SK-N-SH (cell line): ENCODE measurements at regions not wholly inside any gene's neighbourhood (a gene's known extent, or its start where the extent isn't known, plus 50 kb on each side); places are given as distances from the start of the nearest gene placed in this dataset.

Experiments
- CTCF ChIA-PET: fragments of 300-600, 350-600 bp; formaldehyde crosslinking; extraction: SDS; loops from one replicate; lab custom pipeline; 2021; lab: Yijun Ruan, JAX
- POLR2A ChIA-PET: fragments of 350-600 bp; sonication (Branson Sonifier 250); formaldehyde crosslinking; extraction: SDS; loops from one replicate; lab custom pipeline; 2020; ENCODE audit warnings: antibody characterized with exemption, inconsistent platforms; lab: Yijun Ruan, JAX
- DNase-seq: peaks from one replicate; pipeline ENCODE4 v3.0.0; 2012
- H2AFZ ChIP-seq: fragments of 200-600 bp; sonication (generic); 2 replicates; pipeline ENCODE4 v1.8.1; 2016; ENCODE audit warnings: antibody characterized with exemption, mild to moderate bottlenecking, low read depth
- H3F3A ChIP-seq: fragments of 200-600 bp; sonication (generic); replicated peaks from 2 replicates; pipeline ENCODE3; 2016; ENCODE audit warnings: antibody characterized with exemption, mild to moderate bottlenecking; ENCODE audit not compliant: insufficient read depth
- H3K27ac ChIP-seq, 2 experiments: fragments of 200-500 bp in 1 of 2; fragments of 200-600 bp in 1 of 2; sonication (Bioruptor generic) in 1 of 2; sonication (generic), shearing (Covaris generic) in 1 of 2; 2 replicates each; pipeline versions ENCODE4 v1.5.1 to v1.6.1; 2014 to 2016; ENCODE audit warnings: low read depth in 2 of 2, inconsistent platforms in 1 of 2, low read length in 1 of 2, mild to moderate bottlenecking in 1 of 2, mixed read lengths in 1 of 2
- H3K27me3 ChIP-seq: fragments of 200-600 bp; sonication (generic), shearing (Covaris generic); 2 replicates; pipeline ENCODE4 v1.6.1; 2016; ENCODE audit warnings: mixed run types; ENCODE audit not compliant: insufficient read depth
- H3K36me3 ChIP-seq, 2 experiments: fragments of 200-500 bp in 1 of 2; fragments of 200-600 bp in 1 of 2; sonication (Bioruptor generic) in 1 of 2; sonication (generic) in 1 of 2; replicated peaks in 1 of 2; 2 replicates each; pipeline versions ENCODE3 to v1.5.1; 2014 to 2016; ENCODE audit warnings: low read length in 1 of 2, mild to moderate bottlenecking in 1 of 2; ENCODE audit not compliant: insufficient read depth in 2 of 2, control insufficient read depth in 1 of 2
- H3K4me1 ChIP-seq, 2 experiments: fragments of 200-500 bp in 1 of 2; fragments of 200-600 bp in 1 of 2; sonication (Bioruptor generic) in 1 of 2; sonication (generic), shearing (Covaris generic) in 1 of 2; 2 replicates each; pipeline versions ENCODE4 v1.5.1 to v1.6.1; 2014 to 2016; ENCODE audit warnings: low read depth in 1 of 2, low read length in 1 of 2, mixed run types in 1 of 2; ENCODE audit not compliant: insufficient read depth in 2 of 2, control insufficient read depth in 1 of 2
- H3K4me2 ChIP-seq: fragments of 200-600 bp; sonication (generic), shearing (Covaris generic); 2 replicates; pipeline ENCODE4 v1.6.1; 2017; ENCODE audit warnings: mixed run types
- H3K4me3 ChIP-seq, 2 experiments: fragments of 200-500 bp in 1 of 2; fragments of 200-600 bp in 1 of 2; sonication (Bioruptor generic) in 1 of 2; sonication (generic), shearing (Covaris generic) in 1 of 2; 2 replicates each; pipeline versions ENCODE4 v1.5.1 to v1.8.1; 2014 to 2016; ENCODE audit warnings: low read depth in 2 of 2, inconsistent platforms in 1 of 2, low read length in 1 of 2, mild to moderate bottlenecking in 1 of 2, mixed read lengths in 1 of 2, moderate library complexity in 1 of 2
- H3K79me2 ChIP-seq: fragments of 200-600 bp; sonication (generic); 2 replicates; pipeline ENCODE4 v1.8.1; 2017; ENCODE audit warnings: mild to moderate bottlenecking; ENCODE audit not compliant: insufficient read depth
- H3K9ac ChIP-seq: fragments of 200-600 bp; sonication (generic); 2 replicates; pipeline ENCODE4 v1.6.1; 2017; ENCODE audit warnings: mixed run types
- H3K9me2 ChIP-seq: fragments of 200-600 bp; sonication (generic); 2 replicates; pipeline ENCODE4 v1.6.1; 2017; ENCODE audit warnings: mixed run types
- H3K9me3 ChIP-seq: fragments of 200-600 bp; sonication (generic); 2 replicates; pipeline ENCODE4 v1.6.1; 2017; ENCODE audit warnings: mixed run types, mild to moderate bottlenecking, moderate library complexity
- H4K20me1 ChIP-seq: fragments of 200-600 bp; sonication (generic); 2 replicates; pipeline ENCODE4 v1.6.1; 2017; ENCODE audit warnings: mild to moderate bottlenecking, mixed run types; ENCODE audit not compliant: insufficient read depth
- CTCF ChIP-seq: fragments of 200-600 bp; sonication (generic); IDR thresholded peaks from 2 replicates; pipeline ENCODE4 v1.6.1; 2017; ENCODE audit warnings: antibody characterized with exemption, mild to moderate bottlenecking, moderate library complexity
- EZH2phosphoT487 ChIP-seq: fragments of 200-600 bp; sonication (generic); IDR thresholded peaks from 2 replicates; pipeline ENCODE4 v1.6.1; 2017; ENCODE audit warnings: low read depth, mixed run types, mild to moderate bottlenecking, antibody characterized with exemption, moderate library complexity, borderline replicate concordance
- FOXJ3 ChIP-seq: sonication (generic); formaldehyde crosslinking; IDR thresholded peaks from 2 replicates; pipeline ENCODE4 v1.5.1; 2020; ENCODE audit warnings: mild to moderate bottlenecking, missing genetic modification reagents
- MAX ChIP-seq: IDR thresholded peaks from 2 replicates; pipeline ENCODE4 v1.4.0; 2012; ENCODE audit warnings: low read depth
- PBX3 ChIP-seq: IDR thresholded peaks from 2 replicates; pipeline ENCODE4; 2012
- REST ChIP-seq: IDR thresholded peaks from 2 replicates; pipeline ENCODE4 v1.6.1; 2012; ENCODE audit warnings: mild to moderate bottlenecking, low read depth, low read length, moderate library complexity
- RFX5 ChIP-seq: IDR thresholded peaks from 2 replicates; pipeline ENCODE4 v1.6.1; 2012; ENCODE audit warnings: mild to moderate bottlenecking, improper control_type of control experiment, low read length
- SMC3 ChIP-seq: IDR thresholded peaks from 2 replicates; pipeline ENCODE4 v1.6.1; 2012; ENCODE audit warnings: low read depth, low read length, improper control_type of control experiment
- TCF12 ChIP-seq: IDR thresholded peaks from 2 replicates; pipeline ENCODE4 v1.4.0; 2012
- TEAD4 ChIP-seq: IDR thresholded peaks from 2 replicates; pipeline ENCODE4 v1.4.0; 2012; ENCODE audit warnings: mild to moderate bottlenecking, borderline replicate concordance; ENCODE audit not compliant: insufficient read depth
- USF1 ChIP-seq: IDR thresholded peaks from 2 replicates; pipeline ENCODE4 v1.4.0; 2012; ENCODE audit warnings: low read depth, borderline replicate concordance
- USF2 ChIP-seq: fragments of 150-350 bp; IDR thresholded peaks from 2 replicates; pipeline ENCODE4 v1.6.1; 2017; ENCODE audit warnings: antibody characterized with exemption, low read length, low read depth, borderline replicate concordance
- YY1 ChIP-seq: IDR thresholded peaks from 2 replicates; pipeline ENCODE4 v1.4.0; 2012; ENCODE audit warnings: low read depth, mild to moderate bottlenecking
- ZBTB33 ChIP-seq: IDR thresholded peaks from 2 replicates; pipeline ENCODE4 v1.4.0; 2012; ENCODE audit warnings: low read depth, borderline replicate concordance
- whole genome bisulfite sequencing: methylation state at CpG from one replicate; pipeline ENCODE4 v1.1.6; 2017; ENCODE audit warnings: low lambda C conversion rate; 5-methylcytosine and 5-hydroxymethylcytosine counted together

GRCh38 chr5:90112033-90112692 is 297.4 kb downstream of the CETN3 start (continued):
- TF ChIP-seq TCF12: no peak

- Histone ChIP-seq H2AFZ (no peak overlapping the region), H3K9ac (no peak overlapping the region), H3K4me1 (no peaks in the 10 kb centered on the region; a peak in 1 of 4 replicates), H3K9me3 (no peaks in the 10 kb centered on the region), H3K27ac (no peak overlapping the region), H4K20me1 (no peaks in the 10 kb centered on the region), H3F3A (no peaks in the 10 kb centered on the region), H3K36me3 (no peaks in the 10 kb centered on the region), H3K9me2 (no peaks in the 10 kb centered on the region), H3K27me3 (no peaks in the 10 kb centered on the region), H3K79me2 (no peaks in the 10 kb centered on the region), H3K4me2 (no peak overlapping the region), H3K4me3 (no peak overlapping the region)
- DNase-seq: no peak
- TF ChIP-seq REST: no peak
- no peak for TF ChIP-seq USF2
- TF ChIP-seq YY1: no peak
- no peak for TF ChIP-seq RFX5
- TF ChIP-seq EZH2phosphoT487: no peak
- TF ChIP-seq ZBTB33: no peak
- TF ChIP-seq CTCF: no peak
- TF ChIP-seq FOXJ3 (CRISPR knock-in tag): no peak
- TF ChIP-seq MAX: no peak
- no peak for TF ChIP-seq USF1
- TF ChIP-seq SMC3: no peak
- TF ChIP-seq TCF12: no peak
- no peak for TF ChIP-seq PBX3
- TF ChIP-seq TEAD4: no peak
- WGBS: 53% methylated on average over 10 of the region's 10 CpGs
- ChIA-PET POLR2A (no interaction called here), CTCF (no interaction called here)
Measured at GRCh38 chr5:90111364-90112032, 298.1 kb downstream of the CETN3 start.
